Glomerular visceral epithelial cell (primary cell): ENCODE measurements at regions not wholly inside any gene's neighbourhood (a gene's known extent, or its start where the extent isn't known, plus 50 kb on each side); places are given as distances from the start of the nearest gene placed in this dataset.

Experiments used
- DNase-seq: peaks from one replicate; pipeline ENCODE4 v3.0.0-alpha.2; 2016; ENCODE audit errors: extremely low spot score

DNA sequence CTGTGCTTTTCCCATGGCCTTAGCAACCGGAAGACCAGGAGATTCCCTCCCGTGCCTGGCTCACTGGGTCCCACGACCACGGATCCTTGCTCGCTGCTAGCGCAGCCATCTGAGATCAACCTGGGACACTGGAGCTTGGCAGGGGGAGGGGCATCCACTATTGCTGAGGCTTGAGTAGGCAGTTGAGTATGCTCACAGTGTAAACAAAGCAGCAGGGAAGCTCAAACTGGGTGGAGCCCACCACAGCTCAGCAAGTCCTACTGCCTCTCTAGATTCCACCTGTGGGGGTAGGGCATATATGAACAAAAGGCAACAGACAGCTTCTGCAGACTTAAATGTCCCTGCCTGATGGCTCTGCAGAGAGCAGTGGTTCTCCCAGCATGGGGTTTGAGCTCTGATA lies 697.0 kb downstream of the SORCS1 start:
- DNase-seq, result no peak

DNA sequence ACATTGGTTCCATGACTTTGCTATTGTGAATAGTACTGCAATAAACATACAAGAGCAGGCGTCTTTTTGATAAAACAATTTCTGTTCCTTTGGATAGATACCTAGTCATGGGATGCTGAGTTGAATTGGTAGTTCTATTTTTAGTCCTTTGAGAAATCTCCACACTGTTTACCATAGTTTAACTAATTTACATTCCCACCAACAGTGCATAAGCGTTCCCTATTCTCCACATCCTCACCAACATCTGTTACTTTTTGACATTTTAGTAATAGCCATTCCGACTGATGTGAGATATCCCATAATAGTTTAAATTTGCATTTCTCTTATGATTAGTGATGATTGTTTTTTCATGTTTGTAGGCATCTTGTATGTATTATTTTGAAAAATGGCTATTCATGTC lies 707.0 kb downstream of the SORCS1 start:
- DNase-seq, result no peak

DNA sequence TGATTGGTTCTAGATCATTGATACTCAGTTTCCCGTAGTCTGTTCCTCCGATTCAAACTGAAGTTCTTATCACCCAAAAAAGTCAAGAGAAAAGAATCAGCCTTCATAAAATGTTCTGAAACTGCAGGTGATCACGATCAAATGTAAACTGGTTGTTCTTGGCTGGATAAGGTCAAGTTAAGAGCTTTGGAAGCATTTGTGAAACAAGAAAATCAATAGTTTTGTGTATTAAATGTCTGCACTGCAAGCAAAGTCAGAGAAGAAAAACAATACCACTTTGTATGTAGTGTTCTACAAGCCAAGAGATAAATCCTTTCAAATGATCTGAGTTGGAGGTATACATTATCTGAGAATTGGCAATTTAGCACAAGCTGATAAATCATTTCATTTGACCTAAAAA lies 710.3 kb downstream of the SORCS1 start:
- DNase-seq, result no peak

DNA sequence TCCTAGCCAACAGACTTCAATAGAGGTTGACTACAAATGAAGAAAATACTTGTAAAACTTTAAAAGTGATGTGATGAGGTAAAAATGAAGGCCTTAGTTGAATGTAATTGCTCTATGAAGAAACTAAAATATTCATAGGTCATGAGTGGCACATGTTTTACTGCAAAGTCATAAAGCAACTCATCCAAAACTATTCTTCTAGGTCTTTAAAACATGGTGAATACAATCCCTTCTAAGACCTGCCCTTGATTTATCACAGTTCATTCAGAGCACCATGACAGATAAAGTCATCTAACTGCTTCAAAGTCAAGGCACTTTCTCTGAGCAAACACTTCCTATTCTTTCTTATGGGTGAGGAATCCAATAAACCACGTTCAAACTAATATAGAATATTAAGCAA lies 713.5 kb downstream of the SORCS1 start:
- DNase-seq, result no peak

DNA sequence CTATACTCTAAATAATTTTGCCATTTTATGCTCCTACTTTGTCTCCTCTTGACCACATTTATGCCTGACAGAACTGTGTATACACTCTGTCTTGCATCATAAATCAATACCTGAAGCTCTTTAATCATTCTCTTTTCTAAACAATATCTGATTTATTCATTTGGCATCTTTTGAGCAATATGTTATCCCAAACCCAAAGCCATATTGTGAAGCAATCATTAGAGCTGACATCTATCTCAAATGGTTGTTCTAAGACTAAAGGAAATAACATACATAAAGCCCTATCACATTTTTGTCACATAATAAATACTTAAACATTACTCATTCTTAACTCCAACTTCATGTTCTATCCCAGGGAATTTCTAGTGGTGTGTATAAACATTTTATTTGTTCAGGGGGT lies 717.6 kb downstream of the SORCS1 start:
- DNase-seq, result no peak

DNA sequence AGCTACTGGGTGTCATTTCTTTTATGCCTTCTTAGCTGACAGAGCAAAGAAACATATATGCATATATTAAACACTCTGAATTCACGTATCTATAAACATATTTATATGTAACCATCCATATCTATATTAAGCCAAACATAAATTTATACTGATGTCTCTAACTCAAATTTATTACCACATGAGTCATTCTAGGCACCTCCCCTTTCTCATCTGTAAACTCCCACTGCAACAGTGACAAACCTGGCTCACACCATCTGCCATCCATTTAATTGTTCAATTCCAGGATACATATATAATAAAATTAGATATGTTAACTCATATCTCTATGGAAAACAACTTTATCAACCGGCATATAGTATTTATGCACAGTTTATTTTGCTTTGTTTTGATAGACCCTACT lies 722.3 kb downstream of the SORCS1 start:
- no peak for DNase-seq

DNA sequence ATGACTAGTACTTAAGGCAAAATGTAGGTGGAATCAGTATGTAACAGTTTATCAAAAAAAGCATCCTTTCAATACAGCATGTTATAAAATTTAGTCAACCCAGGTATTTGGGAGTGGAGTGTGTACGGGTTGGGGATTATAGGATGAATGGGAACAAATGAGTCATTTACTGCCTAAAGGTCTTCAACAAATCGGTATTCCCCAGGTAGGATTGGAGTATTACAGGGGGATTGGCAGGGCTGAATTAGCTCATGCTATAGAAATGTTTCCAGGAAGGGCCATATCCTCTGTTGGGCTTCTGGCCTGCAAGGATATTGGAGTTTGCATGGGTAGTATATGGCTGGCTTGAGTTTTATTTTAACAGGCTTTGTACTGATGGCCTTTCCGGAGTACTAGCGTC lies 723.7 kb downstream of the SORCS1 start:
- DNase-seq, result no peak

DNA sequence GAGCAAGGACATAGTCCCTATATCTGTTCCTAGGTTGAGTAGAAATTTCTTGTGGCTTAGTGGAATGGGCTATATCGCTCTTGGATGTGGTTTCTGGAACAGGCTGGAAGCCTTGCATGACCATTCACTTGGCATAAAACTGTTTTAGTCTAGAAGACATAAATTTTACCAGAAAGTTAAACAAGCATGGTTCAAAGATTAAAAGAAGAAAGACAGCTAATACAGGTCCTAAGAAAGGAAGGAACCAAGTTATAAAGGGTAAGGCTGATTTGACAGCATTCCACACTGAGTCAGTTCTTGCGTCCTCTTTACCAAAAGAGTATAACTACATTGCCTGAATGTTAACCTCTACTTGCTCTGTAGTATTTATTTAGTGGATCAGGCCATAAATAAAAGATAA lies 724.2 kb downstream of the SORCS1 start:
- no peak for DNase-seq

DNA sequence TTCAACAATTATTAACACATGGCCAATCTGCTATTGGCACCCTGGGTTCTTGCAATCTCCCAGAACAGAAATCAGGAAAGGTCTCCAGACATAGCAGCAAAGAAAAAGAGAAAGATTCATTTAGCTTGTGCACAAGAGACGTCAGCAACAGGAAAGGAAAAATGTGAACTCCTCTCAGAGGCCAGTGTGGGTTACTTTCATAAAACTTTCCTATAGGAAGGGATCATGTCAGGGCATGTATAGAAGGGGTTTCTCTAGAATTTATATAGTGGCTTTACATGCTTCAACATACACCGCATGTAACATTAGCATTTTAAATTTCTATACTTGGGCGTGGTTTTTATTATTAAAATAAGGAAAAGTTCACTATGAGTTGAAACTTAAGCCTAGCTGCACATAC lies 725.1 kb downstream of the SORCS1 start:
- DNase-seq, result no peak

DNA sequence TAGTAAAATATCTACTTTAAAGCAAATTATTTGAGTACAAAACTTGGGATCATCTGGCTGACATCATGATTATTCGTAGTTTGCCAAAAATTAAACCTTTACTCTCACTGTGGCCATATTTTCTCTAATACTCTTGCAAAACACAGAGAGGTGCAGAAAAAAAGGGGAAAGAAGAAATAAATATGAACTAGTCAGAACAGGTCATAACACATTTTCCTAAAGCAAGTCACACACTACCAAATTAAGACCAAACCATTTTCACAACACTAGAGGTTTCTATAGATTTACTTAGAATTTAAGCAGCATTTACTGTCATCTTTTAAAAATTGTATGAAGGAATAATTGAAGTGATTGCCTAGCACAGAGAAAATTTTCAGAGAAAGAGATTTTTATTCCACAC lies 726.1 kb downstream of the SORCS1 start:
- DNase-seq, result no peak

DNA sequence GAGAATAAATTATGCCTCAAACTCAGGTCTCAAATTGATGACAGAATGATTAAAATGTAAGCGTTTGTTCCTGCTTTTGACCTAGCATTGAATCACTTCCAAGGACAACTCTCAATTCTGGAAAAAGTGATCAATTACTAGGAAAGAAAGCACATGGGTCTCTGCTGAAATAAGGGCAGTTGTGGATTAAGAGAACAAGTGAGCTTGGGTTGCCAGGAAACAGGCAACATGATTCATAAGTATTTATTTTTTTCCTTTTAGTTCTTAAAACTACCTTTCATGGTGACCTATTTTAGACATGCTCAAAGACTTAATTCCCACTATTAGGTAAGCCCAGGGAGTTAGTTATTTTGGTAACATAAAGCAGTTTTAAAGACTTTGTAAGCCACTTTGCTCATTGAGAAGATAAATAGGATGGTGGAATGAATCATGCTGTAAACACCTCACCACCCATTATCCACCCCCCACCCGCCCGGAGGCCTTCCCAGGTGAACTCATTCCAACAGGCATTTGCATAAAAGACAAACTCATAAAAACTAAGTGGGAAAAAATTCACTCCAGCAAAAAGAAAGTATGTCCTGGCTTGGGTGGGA lies 728.3 kb downstream of the SORCS1 start:
- DNase-seq, result no peak

DNA sequence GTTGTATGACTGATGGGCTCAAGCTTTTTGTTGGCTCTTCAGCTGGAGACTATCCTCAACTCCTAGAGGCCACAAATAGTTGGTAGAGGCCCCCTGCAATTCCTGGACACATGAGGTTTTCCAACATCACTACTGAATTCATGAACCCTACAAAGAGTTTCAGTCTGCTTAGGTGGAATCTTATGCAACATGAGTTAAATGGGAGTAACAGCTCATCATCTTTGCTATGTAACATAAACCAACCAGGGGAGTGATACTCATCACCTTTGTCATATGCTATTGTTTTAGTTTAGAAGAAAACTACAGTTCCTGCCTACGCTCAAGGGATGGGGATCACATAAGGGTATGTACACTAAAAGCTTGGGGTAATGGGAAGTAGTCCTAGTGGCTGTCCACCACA lies 729.4 kb downstream of the SORCS1 start:
- DNase-seq, result no peak

DNA sequence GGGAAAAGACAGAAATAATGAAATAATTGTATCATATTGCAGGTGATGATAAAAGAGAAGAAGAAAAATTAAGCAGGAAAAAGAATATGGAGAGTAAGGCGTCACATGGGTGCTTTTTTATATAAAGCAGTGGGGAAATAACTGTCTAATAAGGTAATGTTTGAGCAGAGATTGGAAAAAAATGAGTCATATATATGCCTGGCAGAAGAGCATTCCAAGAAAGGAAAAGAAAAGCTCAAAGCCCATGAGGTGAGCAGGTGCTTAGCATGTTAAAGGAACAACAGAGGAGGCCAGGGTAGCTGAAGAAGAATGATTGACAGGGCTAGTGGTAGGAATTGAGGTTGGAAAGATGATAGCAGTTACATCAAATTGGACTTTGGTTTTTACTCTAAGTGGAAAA lies 739.5 kb downstream of the SORCS1 start:
- no peak for DNase-seq

DNA sequence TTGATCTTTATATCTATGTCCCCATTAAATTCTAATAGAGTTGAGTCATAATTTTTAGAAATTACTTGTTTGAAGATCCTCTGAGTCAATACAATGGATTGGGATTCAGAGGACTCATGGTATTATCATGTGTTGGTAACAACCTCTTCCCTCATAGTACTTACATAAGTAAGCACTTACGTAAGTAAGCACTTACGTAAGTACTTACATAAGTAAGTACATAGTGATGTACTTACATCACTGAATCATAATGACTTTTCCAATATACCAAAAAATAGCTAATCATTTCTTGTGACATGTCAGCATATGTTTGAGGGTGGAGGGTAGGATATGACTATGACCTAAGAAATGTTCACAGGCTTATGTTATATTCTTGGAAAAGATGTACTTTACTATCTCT lies 740.5 kb downstream of the SORCS1 start:
- no peak for DNase-seq

DNA sequence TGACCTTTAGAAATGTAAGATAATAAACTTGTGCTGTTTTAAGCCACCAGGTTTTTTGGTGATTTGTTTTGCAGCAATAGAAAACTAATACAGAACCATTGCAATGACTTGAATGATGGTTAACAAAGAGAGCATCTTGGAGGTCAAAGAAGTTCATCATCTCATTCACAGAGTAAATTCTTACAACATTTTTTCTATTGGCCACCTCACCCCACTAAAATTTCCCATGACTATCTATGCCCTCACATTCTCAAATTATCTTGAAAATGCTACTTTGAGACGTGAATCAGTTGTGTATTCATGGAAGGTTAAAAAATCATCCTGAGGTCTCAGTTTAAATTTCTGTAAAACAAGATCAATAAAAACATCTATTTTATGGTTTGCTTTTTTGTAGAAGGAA lies 754.2 kb downstream of the SORCS1 start:
- DNase-seq, result no peak

DNA sequence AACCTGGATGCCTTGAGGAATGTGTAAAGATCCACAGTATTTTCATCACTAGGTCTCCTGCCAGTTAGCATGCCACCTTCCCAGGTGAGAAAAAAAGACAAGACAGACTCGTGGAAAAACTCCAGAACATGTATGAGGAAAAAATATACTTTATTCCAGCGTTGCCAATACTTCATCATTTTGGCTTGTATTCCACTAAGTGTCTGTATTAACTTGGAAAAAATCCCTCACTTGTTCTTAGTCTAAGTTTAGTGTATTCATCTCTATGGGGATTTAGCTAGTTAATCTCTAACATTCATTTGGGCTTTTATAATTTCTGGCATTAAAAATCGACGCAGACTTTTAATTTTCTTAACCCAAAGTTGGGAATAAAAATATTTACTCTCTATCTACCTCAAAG lies 759.4 kb downstream of the SORCS1 start:
- no peak for DNase-seq

DNA sequence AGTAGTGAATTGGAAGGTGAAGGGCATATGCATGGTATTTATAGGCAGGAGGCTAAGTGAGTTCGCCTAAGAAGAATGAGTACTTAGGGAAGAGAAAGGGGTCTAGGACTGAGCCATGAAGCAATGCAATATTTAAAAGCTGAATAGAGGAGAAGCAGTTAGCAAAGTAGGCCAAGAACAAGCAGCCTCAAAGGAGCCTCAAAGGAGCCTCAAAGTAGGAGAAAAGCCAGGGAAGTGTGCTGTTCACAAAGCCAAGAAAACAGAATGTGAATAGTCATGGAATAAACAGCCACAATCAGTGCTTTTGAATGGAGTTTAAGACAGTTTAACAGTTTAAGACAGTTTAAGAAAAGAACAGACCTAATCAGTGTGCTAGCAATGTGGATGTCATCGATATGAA lies 762.0 kb downstream of the SORCS1 start:
- no peak for DNase-seq

DNA sequence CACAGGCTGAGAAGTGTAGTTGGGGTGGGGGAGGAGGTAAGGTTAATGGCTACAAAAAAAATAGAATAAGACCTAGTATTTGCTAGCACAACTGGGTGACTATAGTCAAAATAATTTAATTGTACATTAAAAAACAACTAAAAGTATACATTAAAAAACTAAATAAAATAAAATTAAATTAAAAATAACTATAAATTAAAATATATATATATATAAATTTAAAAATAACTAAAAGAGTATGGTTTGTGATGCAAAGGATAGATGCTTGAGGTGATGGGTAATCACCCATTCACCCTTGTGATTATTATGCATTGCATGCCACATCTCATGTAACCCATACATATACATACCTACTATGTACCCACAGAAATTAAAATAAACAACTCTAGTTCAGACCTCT lies 762.5 kb downstream of the SORCS1 start:
- DNase-seq, result no peak

DNA sequence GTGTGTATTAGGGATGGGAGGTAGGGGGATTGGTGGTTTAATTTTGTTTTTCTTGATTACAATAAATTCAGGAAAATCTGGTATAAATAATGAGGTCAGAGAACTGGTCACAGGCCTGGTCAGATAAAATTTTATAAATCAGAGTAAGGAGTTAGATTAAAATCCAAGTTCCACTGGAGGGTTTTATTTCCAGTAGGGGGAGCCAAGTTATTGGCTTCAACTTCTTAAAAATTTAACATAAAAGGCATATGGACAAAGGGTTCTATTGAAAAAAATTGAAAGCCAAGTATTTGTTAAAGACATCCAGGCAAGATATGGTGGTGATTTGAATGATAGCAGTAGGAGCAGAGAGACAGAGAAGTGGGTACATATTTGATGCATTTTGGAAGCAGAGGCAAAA lies 763.3 kb downstream of the SORCS1 start:
- no peak for DNase-seq

DNA sequence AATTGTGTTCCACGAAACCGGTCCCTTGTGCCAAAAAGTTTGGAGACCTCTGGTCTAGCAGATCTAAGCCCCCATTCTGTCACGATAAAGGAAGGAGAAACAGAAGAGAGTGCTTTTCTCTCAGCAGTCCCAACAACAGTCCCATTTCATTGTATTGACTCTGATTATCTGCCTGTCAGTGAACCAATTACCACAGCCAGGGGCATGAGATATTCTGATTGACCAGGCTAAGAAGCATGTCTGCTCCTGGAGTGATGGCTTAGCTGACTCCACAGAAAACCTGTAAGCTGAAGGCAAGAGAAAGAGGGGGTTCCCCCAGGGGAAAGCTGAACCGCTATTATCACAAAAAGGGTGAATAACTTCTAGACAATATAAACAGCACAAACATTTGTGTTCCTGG lies 765.4 kb downstream of the SORCS1 start:
- DNase-seq, result no peak

DNA sequence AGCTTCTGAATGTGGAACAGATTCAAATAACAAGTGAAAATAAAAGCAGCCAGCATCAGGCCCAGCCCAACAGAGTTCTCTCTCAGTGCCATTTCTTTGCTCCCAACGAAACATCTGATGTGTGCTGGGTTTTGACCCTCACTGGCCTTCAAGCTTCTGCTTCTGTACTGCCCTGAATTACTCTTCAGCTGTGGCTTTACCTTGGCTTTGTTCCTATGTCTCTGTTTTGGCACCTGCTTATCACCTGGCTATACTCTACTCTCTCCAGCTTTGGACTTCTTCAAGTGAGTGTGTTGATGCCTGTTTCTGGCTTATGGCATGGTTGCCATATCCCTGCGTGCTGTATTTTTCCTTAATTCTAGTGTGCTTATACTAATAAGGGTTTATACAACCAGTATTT lies 768.3 kb downstream of the SORCS1 start:
- DNase-seq, result no peak

DNA sequence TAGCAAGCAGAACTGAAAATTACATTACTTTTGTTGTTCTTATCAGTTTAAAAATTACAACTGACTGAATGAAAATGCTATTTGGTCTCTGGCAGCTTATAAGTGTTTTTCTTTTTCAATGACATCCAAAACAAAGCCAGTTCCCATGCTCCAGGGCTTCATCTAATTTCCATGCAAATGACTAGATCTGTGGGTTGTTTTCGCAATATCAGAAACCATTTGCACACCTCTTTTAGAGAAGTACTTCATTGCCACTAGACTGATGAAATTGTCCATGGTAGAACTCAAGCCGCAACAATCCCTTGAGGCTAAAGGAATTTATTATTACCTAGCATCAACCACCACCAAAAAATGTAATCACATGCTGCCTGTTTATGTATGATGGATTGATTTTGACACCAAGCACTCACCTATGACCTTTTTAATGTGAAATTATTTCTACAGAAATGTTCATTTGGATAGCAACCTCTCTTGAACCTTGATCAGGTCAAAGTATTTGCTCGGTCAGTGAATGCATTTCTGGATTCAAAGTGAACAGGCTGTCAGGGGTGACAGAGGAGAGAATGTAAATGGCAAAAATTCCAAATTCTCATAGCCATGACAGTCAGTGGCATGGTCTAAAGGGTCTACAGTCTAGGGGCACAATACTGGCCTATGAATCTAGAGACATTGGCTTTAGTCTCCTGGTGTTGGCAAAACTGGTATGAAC lies 769.3 kb downstream of the SORCS1 start:
- DNase-seq, result no peak

DNA sequence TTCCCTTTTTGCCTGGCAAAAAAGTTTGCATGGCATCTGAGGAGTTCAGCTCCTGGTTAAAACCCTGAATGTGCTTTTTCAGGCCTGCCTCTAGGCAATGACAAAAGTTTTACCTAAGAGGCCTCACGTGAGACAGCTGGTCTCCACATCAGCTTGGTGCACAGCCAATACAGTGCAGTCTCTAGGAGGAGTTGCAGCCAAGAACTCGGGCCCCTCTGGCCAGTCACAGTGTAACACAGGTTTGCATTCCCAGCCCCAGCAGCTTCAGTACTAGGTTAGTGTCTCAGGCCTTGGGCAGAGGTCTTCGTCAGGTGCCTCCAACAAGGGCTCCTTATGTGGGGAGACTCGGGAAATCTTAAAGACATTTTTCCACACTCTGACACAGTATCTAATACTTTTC lies 771.7 kb downstream of the SORCS1 start:
- no peak for DNase-seq

DNA sequence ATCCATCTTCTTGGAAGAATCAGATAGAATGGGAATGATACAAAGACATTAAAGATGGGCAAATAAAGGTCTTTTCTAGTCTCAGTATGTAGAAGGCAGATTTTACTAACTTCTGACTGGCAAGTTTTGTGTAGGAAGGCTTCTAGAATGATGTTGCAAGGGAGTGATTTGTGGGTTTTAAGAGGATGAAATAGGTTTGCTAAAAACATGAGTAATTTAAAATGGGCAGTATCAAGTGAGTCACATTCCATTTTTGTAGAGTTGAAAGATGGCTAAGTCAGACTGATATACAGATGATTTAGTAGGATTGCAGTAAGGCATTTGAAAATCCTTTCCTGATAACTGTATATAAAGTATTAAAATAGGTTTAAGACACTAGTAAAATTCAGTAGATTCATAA lies 777.4 kb downstream of the SORCS1 start:
- DNase-seq, result no peak
